CD4-positive, alpha-beta T cell (primary cell): ENCODE measurements at regions not wholly inside any gene's neighbourhood (a gene's known extent, or its start where the extent isn't known, plus 50 kb on each side); places are given as distances from the start of the nearest gene placed in this dataset.

Source experiments
- ATAC-seq: fragments of 200-7000 bp; cut with Tn5 transposase; one replicate; pipeline ENCODE4 v1.10.0; 2022; ENCODE audit warnings: mild to moderate bottlenecking; ENCODE audit not compliant: poor library complexity
- CTCF ChIA-PET: fragments of 350-600 bp; sonication (Branson Sonifier 250); formaldehyde crosslinking; loops from one replicate; lab custom pipeline; 2021; ENCODE audit warnings: antibody characterized with exemption, inconsistent platforms; lab: Charles Lee
- POLR2A ChIA-PET: fragments of 350-600 bp; sonication (Branson Sonifier 250); formaldehyde crosslinking; loops from one replicate; lab custom pipeline; 2021; ENCODE audit warnings: antibody characterized with exemption, inconsistent platforms; lab: Charles Lee
- DNase-seq, 14 experiments: peaks; one replicate each; pipeline ENCODE4 v3.0.0-alpha.2; 2013 to 2020; ENCODE audit warnings: mixed read lengths in 2 of 14
- H3K27ac ChIP-seq, 2 donors: one replicate each; pipeline versions ENCODE4 v1.5.1 to v1.7.0; 2013; ENCODE audit warnings: low read length in 2 of 2, low read depth in 1 of 2, mild to moderate bottlenecking in 1 of 2
- H3K27me3 ChIP-seq, 2 experiments: 1 replicate in 1 of 2; 2 replicates in 1 of 2; pipeline versions ENCODE4 v1.6.1 to v1.7.0; 2013; ENCODE audit warnings: low read length in 2 of 2, control low read depth in 1 of 2, mild to moderate bottlenecking in 1 of 2, moderate library complexity in 1 of 2; ENCODE audit not compliant: insufficient read depth in 2 of 2, control insufficient read depth in 1 of 2
- H3K36me3 ChIP-seq: one replicate; pipeline ENCODE4 v1.6.1; 2013; ENCODE audit warnings: low read length, control low read depth; ENCODE audit not compliant: insufficient read depth
- H3K4me1 ChIP-seq: one replicate; pipeline ENCODE4 v1.6.1; 2013; ENCODE audit warnings: low read length, control low read depth; ENCODE audit not compliant: insufficient read depth
- H3K4me3 ChIP-seq: one replicate; pipeline ENCODE4 v1.5.1; 2013; ENCODE audit warnings: mild to moderate bottlenecking, low read length, moderate library complexity
- H3K9me3 ChIP-seq, 2 experiments: 1 replicate in 1 of 2; 2 replicates in 1 of 2; pipeline versions ENCODE4 v1.6.1 to v1.7.0; 2013; ENCODE audit warnings: low read length in 2 of 2, mild to moderate bottlenecking in 2 of 2, control low read depth in 1 of 2, moderate library complexity in 1 of 2; ENCODE audit not compliant: control insufficient read depth in 1 of 2, insufficient read depth in 1 of 2
- H3K27ac Mint-ChIP-seq: one replicate; pipeline ENCODE4 v1.8.0; 2020; ENCODE audit warnings: mixed read lengths
- H3K27me3 Mint-ChIP-seq: one replicate; pipeline ENCODE4 v1.8.0; 2021; ENCODE audit warnings: mixed read lengths
- H3K36me3 Mint-ChIP-seq: one replicate; pipeline ENCODE4 v1.8.0; 2021; ENCODE audit warnings: low read depth, mixed read lengths
- H3K4me1 Mint-ChIP-seq: one replicate; pipeline ENCODE4 v1.8.0; 2021; ENCODE audit warnings: low read depth, mixed read lengths
- H3K4me3 Mint-ChIP-seq: one replicate; pipeline ENCODE4 v1.8.0; 2020; ENCODE audit warnings: mild to moderate bottlenecking, mixed read lengths
- H3K9me3 Mint-ChIP-seq: one replicate; pipeline ENCODE4 v1.8.0; 2020; ENCODE audit warnings: mixed read lengths
- intact Hi-C, 2 experiments: fragments of 100-400 bp; cut with DNase I in 1 of 2; cut with micrococcal nuclease in 1 of 2; formaldehyde crosslinking; loops; one replicate each; pipeline versions ENCODE4 v1.15.1 to v1.9.0; 2023 to 2025; cut with DNase I, micrococcal nuclease
- TF ChIP-seq, protein P1 (sequence below): fragments of 200-600 bp; IDR thresholded peaks from one replicate; pipeline ENCODE4 v1.8.0; 2022; ENCODE audit warnings: antibody characterized with exemption, mild to moderate bottlenecking

DNA sequence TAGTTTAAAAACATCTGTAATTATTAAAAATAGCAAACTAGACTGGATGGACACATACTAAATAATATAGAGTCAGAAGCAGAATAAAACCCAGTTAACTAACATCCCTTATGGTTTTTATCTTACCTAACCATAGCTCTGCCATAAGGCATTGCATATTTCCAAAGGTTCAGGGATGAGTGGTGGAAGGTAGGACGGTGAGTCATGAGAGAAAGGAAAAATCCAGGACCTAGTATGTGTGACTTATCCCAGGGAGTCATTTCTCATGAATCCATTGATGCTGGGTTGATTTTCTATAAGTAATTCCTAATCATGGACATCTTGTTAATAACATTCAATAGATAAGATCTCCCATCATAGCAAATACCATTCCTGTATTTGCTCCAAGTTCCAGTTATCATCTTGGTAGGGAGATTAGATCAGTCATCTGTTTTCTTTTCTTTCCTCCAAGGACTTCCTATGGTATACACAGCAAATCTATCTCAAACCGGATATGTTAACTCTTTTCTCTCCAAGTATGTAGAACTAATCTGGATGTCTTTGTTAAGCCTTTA, 490.7 kb upstream of the B3GALT2 start:
- H3K27me3 ChIP-seq: no peaks in the 10 kb centered on the region
- TF ChIP-seq, protein P1, sequence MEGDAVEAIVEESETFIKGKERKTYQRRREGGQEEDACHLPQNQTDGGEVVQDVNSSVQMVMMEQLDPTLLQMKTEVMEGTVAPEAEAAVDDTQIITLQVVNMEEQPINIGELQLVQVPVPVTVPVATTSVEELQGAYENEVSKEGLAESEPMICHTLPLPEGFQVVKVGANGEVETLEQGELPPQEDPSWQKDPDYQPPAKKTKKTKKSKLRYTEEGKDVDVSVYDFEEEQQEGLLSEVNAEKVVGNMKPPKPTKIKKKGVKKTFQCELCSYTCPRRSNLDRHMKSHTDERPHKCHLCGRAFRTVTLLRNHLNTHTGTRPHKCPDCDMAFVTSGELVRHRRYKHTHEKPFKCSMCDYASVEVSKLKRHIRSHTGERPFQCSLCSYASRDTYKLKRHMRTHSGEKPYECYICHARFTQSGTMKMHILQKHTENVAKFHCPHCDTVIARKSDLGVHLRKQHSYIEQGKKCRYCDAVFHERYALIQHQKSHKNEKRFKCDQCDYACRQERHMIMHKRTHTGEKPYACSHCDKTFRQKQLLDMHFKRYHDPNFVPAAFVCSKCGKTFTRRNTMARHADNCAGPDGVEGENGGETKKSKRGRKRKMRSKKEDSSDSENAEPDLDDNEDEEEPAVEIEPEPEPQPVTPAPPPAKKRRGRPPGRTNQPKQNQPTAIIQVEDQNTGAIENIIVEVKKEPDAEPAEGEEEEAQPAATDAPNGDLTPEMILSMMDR: no peak
- POLR2A ChIA-PET: no interaction called here
- ATAC-seq (no peak), DNase-seq (no peak)
- no peaks in the 10 kb centered on the region for H3K27me3 Mint-ChIP-seq
- H3K27ac Mint-ChIP-seq: no peak overlapping the region
- no peak overlapping the region for H3K27ac ChIP-seq
- H3K9me3 ChIP-seq: no peaks in the 10 kb centered on the region
- CTCF ChIA-PET: no interaction called here
- no peaks in the 10 kb centered on the region for H3K4me1 Mint-ChIP-seq
- no peaks in the 10 kb centered on the region for H3K4me1 ChIP-seq
- no peak overlapping the region for H3K4me3 ChIP-seq
- H3K36me3 ChIP-seq: no peaks in the 10 kb centered on the region
- peaks cover 4% of the 10 kb centered on the region for H3K9me3 Mint-ChIP-seq
- H3K4me3 Mint-ChIP-seq: no peak overlapping the region
- H3K36me3 Mint-ChIP-seq: no peaks in the 10 kb centered on the region
- intact Hi-C loops: no loop called here

DNA sequence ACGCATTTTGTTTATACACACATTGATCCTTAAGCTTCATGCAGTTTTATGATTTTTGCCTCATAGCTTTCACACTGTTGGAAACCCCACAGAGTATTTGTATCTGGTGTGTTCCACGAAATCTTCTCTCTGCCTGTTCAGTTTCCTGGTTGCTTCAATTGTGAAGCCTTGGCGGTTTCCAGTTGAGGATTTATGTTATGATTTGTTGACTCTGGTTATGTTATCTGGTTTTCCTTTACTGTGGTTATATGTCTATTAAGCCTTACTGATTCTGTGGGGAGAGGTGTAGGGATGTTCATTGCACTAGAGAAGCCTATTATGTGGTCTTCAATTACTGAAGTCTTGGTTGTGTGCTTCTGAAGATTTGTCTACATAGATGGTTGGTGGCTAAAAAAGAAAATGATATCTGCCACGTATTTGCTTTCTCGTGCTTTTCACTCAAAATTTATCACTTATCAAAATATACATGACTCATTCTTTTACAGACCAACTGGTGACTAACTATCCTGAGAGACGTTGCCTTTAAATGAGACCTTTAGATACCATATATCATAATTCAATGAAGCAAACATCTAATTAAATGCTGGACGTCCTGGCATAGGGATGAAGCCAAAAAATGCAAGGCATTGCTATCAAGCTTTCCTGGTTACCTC, 488.0 kb upstream of the B3GALT2 start:
- H3K27ac Mint-ChIP-seq: no peak overlapping the region

DNA sequence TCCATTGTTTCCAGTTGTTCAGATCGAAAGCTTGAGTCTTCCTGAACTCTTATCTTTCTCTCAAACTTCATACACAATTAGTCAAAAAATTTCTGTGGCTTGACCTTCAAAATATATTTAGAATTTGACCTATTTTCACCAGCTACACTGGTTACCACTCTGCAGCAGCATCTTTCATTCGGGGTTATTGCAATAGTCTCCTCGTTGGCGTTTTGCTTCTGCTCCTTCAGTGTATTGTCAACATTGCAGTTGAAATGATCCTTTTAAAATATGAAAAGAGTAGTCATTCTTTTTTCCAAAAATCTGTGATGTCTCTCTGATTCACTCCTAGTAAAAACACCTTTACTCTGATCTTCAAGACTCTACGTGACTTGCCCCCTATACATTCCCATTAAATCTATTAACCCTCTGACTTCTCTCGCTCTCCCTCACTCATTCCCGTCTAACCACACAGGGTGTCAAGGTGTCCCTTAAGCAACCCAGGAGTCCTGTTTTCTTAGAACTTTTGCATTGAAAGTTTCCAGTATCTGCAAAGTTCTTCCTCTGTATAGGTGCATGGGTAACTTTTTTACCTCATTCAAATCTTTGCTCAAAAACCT, 480.2 kb upstream of the B3GALT2 start:
- Mint-ChIP-seq H3K27ac (no peak overlapping the region), H3K4me3 (peak overlapping the region; percentile 3), H3K27me3 (no peaks in the 10 kb centered on the region), H3K9me3 (no peaks in the 10 kb centered on the region), H3K36me3 (no peaks in the 10 kb centered on the region), H3K4me1 (peaks cover 4% of the 10 kb centered on the region)
- Histone ChIP-seq H3K4me3 (no peak overlapping the region), H3K9me3 (no peaks in the 10 kb centered on the region), H3K27ac (no peak overlapping the region), H3K4me1 (no peaks in the 10 kb centered on the region), H3K36me3 (no peaks in the 10 kb centered on the region), H3K27me3 (no peaks in the 10 kb centered on the region)
- ChIA-PET POLR2A (no interaction called here), CTCF (no interaction called here)
- ATAC-seq (no peak), DNase-seq (no peak)
- TF ChIP-seq, protein P1: no peak
- intact Hi-C loops: no loop called here

More for the DNA sequence above, 488.0 kb upstream of the B3GALT2 start:
- Mint-ChIP-seq H3K36me3 (no peaks in the 10 kb centered on the region), H3K4me1 (no peaks in the 10 kb centered on the region), H3K9me3 (peaks cover 4% of the 10 kb centered on the region), H3K27me3 (no peaks in the 10 kb centered on the region), H3K4me3 (no peak overlapping the region)
- ChIA-PET POLR2A (no interaction called here), CTCF (no interaction called here)
- H3K9me3 ChIP-seq: no peaks in the 10 kb centered on the region
- DNase-seq (no peak), ATAC-seq (no peak)
- no peaks in the 10 kb centered on the region for H3K4me1 ChIP-seq
- intact Hi-C loops: no loop called here
- no peaks in the 10 kb centered on the region for H3K27me3 ChIP-seq
- TF ChIP-seq, protein P1: no peak
- no peak overlapping the region for H3K27ac ChIP-seq
- H3K36me3 ChIP-seq: no peaks in the 10 kb centered on the region
- H3K4me3 ChIP-seq: no peak overlapping the region
